ENCODE measurements at regions not wholly inside any gene's neighbourhood (a gene's known extent, or its start where the extent isn't known, plus 50 kb on each side); places are given as distances from the start of the nearest gene placed in this dataset.

- TF ChIP-seq, protein P1, sequence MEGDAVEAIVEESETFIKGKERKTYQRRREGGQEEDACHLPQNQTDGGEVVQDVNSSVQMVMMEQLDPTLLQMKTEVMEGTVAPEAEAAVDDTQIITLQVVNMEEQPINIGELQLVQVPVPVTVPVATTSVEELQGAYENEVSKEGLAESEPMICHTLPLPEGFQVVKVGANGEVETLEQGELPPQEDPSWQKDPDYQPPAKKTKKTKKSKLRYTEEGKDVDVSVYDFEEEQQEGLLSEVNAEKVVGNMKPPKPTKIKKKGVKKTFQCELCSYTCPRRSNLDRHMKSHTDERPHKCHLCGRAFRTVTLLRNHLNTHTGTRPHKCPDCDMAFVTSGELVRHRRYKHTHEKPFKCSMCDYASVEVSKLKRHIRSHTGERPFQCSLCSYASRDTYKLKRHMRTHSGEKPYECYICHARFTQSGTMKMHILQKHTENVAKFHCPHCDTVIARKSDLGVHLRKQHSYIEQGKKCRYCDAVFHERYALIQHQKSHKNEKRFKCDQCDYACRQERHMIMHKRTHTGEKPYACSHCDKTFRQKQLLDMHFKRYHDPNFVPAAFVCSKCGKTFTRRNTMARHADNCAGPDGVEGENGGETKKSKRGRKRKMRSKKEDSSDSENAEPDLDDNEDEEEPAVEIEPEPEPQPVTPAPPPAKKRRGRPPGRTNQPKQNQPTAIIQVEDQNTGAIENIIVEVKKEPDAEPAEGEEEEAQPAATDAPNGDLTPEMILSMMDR (conservative IDR thresholded peaks at IDR 0.05), result no peak
- no peak for TF ChIP-seq ZFX (IDR thresholded peaks at IDR 0.05)
Observed at GRCh38 chr1:83574791-83575190, 424.1 kb downstream of the TTLL7 start.

Data from C4-2B (cell line).